ENCODE measurements at regions not wholly inside any gene's neighbourhood (a gene's known extent, or its start where the extent isn't known, plus 50 kb on each side); places are given as distances from the start of the nearest gene placed in this dataset.

DNA sequence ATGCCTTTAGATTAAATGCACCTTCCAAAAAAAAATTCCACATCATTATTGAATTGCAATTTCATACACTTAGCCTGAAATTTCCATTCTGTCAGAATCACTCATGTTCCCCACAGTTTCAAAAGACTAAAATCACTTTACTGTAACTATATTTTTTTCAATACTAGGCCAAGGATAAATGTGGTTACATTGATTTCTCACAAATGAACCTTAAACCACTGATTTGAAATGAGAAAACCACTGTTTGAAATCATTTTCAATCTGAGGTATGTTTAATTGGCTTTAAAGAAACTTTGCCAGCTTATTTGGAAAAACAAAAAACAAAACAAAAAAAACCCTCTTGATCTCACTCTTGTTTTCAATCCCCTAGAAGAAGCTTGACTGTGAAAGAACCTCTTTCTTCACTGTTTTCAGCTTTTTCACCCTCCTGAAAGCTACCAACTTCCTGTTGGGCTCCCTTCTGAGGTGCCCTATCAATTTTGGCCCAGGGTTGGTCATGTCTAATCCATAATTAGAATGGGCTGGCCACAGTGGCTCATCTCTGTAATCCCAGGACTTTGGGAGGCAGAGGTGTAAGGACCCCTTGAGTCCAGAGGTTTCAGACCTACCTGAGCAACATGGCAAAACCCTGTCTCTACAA is 242.5 kb downstream of the ADGRG6 start:
- Mint-ChIP-seq H3K4me3 (no peak overlapping the region), H3K27me3 (no peaks in the 10 kb centered on the region), H3K9me3 (no peaks in the 10 kb centered on the region), H3K4me1 (peaks cover 42% of the 10 kb centered on the region), H3K27ac (peak overlapping the region; percentile 10), H3K36me3 (no peaks in the 10 kb centered on the region)

GRCh38 chr6:142545147-142545546 is 243.3 kb downstream of the ADGRG6 start:
- H3K9me3 Mint-ChIP-seq = no peaks in the 10 kb centered on the region
- H3K27ac Mint-ChIP-seq = no peak overlapping the region
- no peaks in the 10 kb centered on the region for H3K27me3 Mint-ChIP-seq
- peaks cover 45% of the 10 kb centered on the region for H3K4me1 Mint-ChIP-seq
- no peaks in the 10 kb centered on the region for H3K36me3 Mint-ChIP-seq
- no peak overlapping the region for H3K4me3 Mint-ChIP-seq

GRCh38 chr6:142548566-142548965 is 246.8 kb downstream of the ADGRG6 start:
- Mint-ChIP-seq H3K27me3 (no peaks in the 10 kb centered on the region), H3K9me3 (no peaks in the 10 kb centered on the region), H3K4me1 (peaks cover 58% of the 10 kb centered on the region), H3K36me3 (no peaks in the 10 kb centered on the region), H3K4me3 (no peak overlapping the region), H3K27ac (peak overlapping the region; percentile 3)

- Mint-ChIP-seq H3K4me1 (peaks cover 40% of the 10 kb centered on the region), H3K36me3 (no peaks in the 10 kb centered on the region), H3K9me3 (no peaks in the 10 kb centered on the region), H3K4me3 (no peak overlapping the region), H3K27ac (peak overlapping the region; percentile 32), H3K27me3 (no peaks in the 10 kb centered on the region)
Observed at GRCh38 chr6:142550310-142551063, 248.7 kb downstream of the ADGRG6 start.

DNA sequence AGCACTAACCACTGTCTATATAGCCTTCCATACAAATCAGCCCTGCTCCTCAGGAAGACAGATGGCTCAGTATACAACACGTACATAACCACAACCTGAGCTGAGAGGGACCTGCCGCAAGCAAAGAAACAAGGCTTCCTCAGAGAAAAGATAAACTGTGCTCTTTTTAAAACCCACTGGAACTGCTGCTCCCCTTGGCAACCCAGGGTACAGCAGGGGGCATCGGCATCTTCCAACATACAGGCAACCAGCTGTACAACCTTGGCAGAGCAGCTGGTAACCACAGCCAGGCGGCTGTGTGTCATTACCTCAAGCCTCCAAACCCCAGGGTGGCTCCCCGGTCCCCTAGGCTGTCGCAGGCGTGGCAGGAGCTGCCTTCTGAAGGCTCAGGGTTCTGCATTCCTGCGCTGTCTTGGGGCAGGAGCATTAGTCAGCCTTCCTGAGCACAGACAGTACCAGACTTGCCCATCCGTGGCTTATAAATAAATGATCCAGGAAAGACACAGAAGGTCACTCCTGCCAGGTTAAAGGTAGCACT is 249.5 kb downstream of the ADGRG6 start:
- Mint-ChIP-seq H3K36me3 (peaks cover under 1% of the 10 kb centered on the region), H3K27ac (no peak overlapping the region), H3K4me3 (peak overlapping the region; percentile 19), H3K27me3 (no peaks in the 10 kb centered on the region), H3K9me3 (peaks cover 1% of the 10 kb centered on the region), H3K4me1 (peaks cover 34% of the 10 kb centered on the region)

GRCh38 chr6:142558786-142559185 is 257.0 kb downstream of the ADGRG6 start:
- Mint-ChIP-seq H3K27me3 (no peaks in the 10 kb centered on the region), H3K36me3 (peaks cover 3% of the 10 kb centered on the region), H3K27ac (no peak overlapping the region), H3K9me3 (peaks cover 11% of the 10 kb centered on the region), H3K4me3 (no peak overlapping the region), H3K4me1 (peaks cover 31% of the 10 kb centered on the region)

GRCh38 chr6:142561511-142562265 is 259.9 kb downstream of the ADGRG6 start:
- H3K27ac Mint-ChIP-seq = peak overlapping the region; percentile 61
- H3K4me1 Mint-ChIP-seq = peaks cover 50% of the 10 kb centered on the region
- H3K36me3 Mint-ChIP-seq = no peaks in the 10 kb centered on the region
- H3K27me3 Mint-ChIP-seq = no peaks in the 10 kb centered on the region
- H3K9me3 Mint-ChIP-seq = peaks cover 6% of the 10 kb centered on the region
- H3K4me3 Mint-ChIP-seq = peak overlapping the region; percentile 63

DNA sequence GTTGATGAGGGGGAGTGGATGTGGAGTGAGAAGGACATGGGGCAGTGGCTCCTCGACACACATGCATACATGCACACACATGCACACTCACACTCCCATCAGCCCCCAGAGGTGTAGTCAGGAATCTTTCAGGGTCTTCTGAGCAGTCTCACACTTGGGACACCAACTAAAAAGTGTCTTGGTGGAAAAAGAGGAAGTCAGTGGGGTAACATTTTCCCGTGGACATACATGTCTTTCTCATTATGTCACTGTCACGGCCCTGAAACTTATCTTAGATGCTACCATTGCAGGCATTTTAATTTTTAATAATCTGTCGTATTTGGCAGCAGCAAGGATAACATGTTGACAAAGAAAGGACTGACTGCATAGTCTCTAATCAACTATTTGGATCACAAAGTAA is 261.1 kb downstream of the ADGRG6 start:
- Mint-ChIP-seq H3K36me3 (no peaks in the 10 kb centered on the region), H3K4me3 (no peak overlapping the region), H3K9me3 (peaks cover 5% of the 10 kb centered on the region), H3K27ac (peak overlapping the region; percentile 32), H3K4me1 (peaks cover 62% of the 10 kb centered on the region), H3K27me3 (no peaks in the 10 kb centered on the region)

DNA sequence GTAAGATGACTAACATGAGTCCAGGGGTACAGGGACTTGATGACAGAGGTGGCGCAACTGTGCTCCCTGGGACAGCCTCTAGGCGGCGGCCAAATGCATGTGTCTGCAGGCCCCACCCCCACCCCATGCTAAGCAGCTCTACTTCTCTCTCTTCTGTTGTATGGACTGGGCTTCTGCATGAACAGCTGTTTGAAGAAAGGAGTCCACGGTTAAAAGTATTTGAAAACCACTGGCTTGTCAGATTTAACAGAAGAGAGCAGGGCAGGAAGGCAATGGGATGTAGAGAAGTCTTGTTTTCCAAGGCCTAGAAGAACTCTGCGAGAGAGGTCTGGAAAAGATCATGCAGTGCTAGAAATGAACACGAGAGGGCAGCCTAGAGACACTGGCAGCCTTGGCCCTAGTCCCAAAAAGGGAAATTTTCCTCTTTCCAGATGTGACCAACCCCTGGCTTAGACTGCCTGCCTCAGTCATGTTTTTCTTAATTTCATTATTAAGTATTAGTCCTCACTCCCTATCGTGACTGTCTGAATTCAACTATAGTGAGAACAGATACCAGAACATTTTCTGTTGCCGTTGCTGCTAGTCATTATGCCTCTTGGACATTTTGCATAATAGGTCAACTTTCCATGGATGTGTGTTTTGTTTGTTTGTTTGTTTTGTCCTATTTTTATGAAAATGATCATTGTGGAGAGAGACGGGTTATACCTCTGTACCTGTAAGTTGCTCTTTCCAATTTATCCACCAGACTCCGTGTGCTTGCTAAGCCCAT is 265.0 kb downstream of the ADGRG6 start:
- Mint-ChIP-seq H3K27ac (peak overlapping the region; percentile 39), H3K4me3 (peak overlapping the region; percentile 3), H3K27me3 (no peaks in the 10 kb centered on the region), H3K36me3 (no peaks in the 10 kb centered on the region), H3K4me1 (peaks cover 84% of the 10 kb centered on the region), H3K9me3 (no peaks in the 10 kb centered on the region)

- Mint-ChIP-seq H3K27ac (peak overlapping the region; percentile 39), H3K9me3 (no peaks in the 10 kb centered on the region), H3K4me1 (peaks cover 78% of the 10 kb centered on the region), H3K4me3 (no peak overlapping the region), H3K27me3 (no peaks in the 10 kb centered on the region), H3K36me3 (no peaks in the 10 kb centered on the region)
Observed at GRCh38 chr6:142567461-142567860, 265.7 kb downstream of the ADGRG6 start.

DNA sequence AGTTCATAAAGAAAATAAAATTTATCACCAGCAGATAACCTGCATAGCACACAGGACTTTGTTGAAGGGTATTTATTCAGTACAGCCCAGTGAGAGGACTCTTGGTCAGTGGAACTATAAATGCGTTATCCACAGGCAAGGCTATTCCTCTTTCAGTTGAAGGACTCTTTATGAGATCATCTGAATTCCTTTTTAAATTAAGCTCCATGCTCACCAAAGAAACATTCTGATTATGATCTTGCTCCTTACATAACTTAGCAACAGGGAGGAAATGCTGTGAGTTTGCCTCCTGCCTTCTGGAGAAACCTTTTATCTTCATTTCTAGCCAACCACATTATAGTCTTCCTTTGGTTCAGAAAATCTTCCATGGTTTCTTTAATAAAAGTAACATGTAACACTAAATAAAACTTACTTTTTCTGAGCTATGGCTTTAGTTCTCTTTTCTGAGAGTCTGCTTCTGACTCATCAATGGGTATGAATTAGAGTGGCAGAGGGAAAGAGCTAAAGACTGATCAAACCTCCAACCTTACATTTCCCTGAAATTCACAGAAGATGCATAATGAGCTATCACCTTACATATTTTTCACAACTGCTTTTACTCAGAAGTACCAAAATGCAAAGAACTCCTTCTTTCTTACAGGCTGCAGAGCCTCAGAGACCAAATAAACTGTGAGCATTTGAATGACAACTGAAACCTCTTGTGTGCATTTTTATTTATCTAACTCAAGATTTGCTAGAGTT is 267.2 kb downstream of the ADGRG6 start:
- Mint-ChIP-seq H3K36me3 (peaks cover 6% of the 10 kb centered on the region), H3K27me3 (no peaks in the 10 kb centered on the region), H3K4me3 (peak overlapping the region; percentile 73), H3K27ac (peak overlapping the region; percentile 84), H3K4me1 (peaks cover 69% of the 10 kb centered on the region), H3K9me3 (no peaks in the 10 kb centered on the region)

GRCh38 chr6:142569676-142570075 is 267.9 kb downstream of the ADGRG6 start:
- peak overlapping the region; percentile 84 for H3K27ac Mint-ChIP-seq
- no peaks in the 10 kb centered on the region for H3K27me3 Mint-ChIP-seq
- peaks cover 67% of the 10 kb centered on the region for H3K4me1 Mint-ChIP-seq
- peak overlapping the region; percentile 73 for H3K4me3 Mint-ChIP-seq
- H3K9me3 Mint-ChIP-seq = peaks cover 4% of the 10 kb centered on the region
- H3K36me3 Mint-ChIP-seq = peaks cover 6% of the 10 kb centered on the region

DNA sequence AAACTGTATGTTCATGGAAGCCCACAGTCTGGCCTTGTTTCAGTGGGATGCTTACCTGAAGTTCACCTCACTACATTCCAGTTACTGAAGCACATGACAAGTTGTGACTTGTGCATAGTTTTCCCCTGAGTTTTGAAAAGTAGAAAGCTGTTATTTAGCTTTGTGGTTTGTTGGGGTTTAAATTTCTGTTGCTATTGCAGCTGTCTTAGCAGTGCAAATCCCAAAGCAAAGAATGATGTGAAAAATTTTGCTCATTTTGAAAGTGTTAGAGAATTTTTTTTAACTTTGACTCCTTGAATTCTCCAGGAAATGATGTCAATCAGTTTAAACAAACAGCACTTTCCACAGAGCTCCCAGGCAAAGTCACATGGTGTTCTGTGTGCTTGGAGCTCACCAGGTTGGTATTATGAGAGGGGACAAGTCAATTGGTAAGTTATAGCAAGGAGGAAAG is 268.4 kb downstream of the ADGRG6 start:
- Mint-ChIP-seq H3K36me3 (peaks cover 6% of the 10 kb centered on the region), H3K4me3 (peak overlapping the region; percentile 49), H3K4me1 (peaks cover 62% of the 10 kb centered on the region), H3K9me3 (peaks cover 4% of the 10 kb centered on the region), H3K27ac (peak overlapping the region; percentile 84), H3K27me3 (no peaks in the 10 kb centered on the region)

DNA sequence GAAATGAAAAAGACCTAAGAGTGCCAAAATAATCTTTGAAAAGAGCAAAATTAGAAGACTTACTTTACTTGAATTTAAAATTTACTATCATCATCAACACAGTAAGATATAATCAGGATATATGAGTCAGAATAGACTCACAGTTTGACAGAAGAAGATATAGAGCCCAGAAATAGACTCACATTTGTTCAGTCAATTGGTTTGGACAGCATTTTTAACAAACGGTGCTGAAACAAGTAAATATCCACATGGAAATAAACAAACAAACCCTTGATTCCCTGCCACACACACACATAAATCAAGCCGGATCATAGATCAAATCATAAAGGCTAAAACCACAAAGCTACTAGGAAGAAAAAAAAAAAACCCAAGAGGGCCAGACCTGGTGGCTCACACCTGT is 291.1 kb downstream of the ADGRG6 start:
- Mint-ChIP-seq H3K4me3 (no peak overlapping the region), H3K9me3 (peaks cover 4% of the 10 kb centered on the region), H3K27me3 (no peaks in the 10 kb centered on the region), H3K27ac (no peak overlapping the region), H3K4me1 (peaks cover 13% of the 10 kb centered on the region), H3K36me3 (peaks cover 2% of the 10 kb centered on the region)

Measured in activated naive CD4-positive, alpha-beta T cell treated with anti-CD3 and anti-CD28 coated beads, Interleukin-2, amount 50 U/mL, for 24 hours (primary cell).